ENCODE measurements at regions not wholly inside any gene's neighbourhood (a gene's known extent, or its start where the extent isn't known, plus 50 kb on each side); places are given as distances from the start of the nearest gene placed in this dataset.

DNA sequence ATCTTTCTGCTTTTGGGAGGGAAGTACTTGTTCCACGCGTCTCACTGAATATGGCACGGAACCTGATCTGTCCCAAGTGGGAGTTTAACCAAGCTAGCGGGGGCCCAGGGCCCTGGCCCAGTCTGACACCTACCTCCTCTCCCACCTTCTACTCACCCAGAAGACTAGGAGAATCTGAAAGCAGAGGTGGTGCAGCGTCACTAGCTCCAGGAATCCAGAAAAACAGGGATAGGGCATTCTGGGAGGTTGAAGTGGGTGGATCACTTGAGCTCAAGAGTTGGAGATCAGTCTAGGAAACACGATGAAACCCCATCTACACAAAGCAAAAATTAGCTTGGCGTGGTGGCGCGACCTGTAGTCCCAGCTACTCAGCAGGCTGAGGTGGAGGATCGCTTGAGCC, 163.5 kb upstream of the ZNF267 start:
- TF ChIP-seq, protein P1, sequence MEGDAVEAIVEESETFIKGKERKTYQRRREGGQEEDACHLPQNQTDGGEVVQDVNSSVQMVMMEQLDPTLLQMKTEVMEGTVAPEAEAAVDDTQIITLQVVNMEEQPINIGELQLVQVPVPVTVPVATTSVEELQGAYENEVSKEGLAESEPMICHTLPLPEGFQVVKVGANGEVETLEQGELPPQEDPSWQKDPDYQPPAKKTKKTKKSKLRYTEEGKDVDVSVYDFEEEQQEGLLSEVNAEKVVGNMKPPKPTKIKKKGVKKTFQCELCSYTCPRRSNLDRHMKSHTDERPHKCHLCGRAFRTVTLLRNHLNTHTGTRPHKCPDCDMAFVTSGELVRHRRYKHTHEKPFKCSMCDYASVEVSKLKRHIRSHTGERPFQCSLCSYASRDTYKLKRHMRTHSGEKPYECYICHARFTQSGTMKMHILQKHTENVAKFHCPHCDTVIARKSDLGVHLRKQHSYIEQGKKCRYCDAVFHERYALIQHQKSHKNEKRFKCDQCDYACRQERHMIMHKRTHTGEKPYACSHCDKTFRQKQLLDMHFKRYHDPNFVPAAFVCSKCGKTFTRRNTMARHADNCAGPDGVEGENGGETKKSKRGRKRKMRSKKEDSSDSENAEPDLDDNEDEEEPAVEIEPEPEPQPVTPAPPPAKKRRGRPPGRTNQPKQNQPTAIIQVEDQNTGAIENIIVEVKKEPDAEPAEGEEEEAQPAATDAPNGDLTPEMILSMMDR (IDR thresholded peaks at IDR 0.05) = no peak
- TF ChIP-seq POLR2A (IDR thresholded peaks at IDR 0.05) = no peak

Data from thyroid gland (tissue), 4 donors.